ENCODE measurements at regions not wholly inside any gene's neighbourhood (a gene's known extent, or its start where the extent isn't known, plus 50 kb on each side); places are given as distances from the start of the nearest gene placed in this dataset.
"Not testable (repeated sequence)": the region's sequence is repeated elsewhere in the genome, so short reads cannot be mapped to it uniquely, and the experiment has no call there.

DNA sequence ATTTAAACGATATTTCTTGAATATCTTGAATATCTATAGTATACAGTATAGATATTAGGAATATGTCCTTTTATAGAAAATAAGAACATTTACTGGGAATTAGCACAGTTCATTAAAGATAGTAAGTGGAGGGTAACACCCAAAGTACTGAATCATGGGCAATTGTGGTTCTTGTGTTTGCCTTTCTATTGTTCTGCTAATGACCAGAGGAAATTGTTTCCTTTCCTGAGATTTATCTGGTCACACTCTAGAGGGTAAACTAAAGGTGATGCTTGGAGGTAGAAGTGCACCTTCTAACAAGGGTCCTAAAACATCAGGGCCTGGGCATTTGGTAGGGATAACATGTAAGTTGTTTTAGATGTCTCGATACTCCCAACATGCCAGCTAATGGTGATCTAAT, 241.3 kb upstream of the SFRP2 start:
- no peak for DNase-seq

GRCh38 chr4:154029171-154029570, 240.3 kb upstream of the SFRP2 start:
- no peak for DNase-seq

DNA sequence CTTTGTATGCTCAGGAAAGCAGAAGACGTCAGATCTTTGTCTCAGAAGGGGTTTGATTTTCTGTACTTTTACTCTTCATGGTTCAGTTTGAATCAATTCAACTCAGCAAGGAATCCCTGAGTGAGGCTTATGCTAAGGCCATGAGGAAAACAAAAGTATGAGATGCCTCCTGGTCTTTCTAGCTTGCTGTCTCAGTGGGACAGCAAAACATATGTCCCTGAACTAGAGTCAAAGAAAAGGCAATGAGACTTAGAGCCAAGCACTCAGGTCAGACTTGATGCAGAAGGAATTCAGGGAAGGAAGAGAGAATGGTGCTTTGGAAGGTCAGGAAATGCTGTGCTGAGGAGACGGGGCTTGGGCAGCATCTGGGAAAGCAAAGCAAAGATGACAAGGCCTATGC, 236.2 kb upstream of the SFRP2 start:
- DNase-seq, result no peak

GRCh38 chr4:154024097-154024694, 235.3 kb upstream of the SFRP2 start:
- DNase-seq, result no peak

DNA sequence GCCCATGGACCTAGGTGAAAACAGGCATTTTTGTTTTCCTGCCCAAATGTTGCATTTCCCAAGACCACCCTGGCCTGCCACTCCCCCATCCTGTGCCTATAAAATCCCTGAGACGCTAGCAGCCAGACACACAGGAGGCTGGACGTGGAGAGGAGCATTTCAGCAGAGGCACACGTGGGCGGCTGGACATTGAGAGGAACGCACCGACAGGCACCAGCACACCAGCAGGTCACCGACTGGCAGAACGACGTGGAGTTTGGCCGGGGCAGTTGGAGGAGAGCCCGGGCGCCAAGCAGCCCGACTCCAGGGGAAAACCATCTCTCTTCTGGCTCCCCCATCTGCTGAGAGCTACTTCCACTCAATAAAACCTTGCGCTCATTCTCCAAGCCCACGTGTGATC, 234.8 kb upstream of the SFRP2 start:
- DNase-seq, result not testable (repeated sequence)

DNA sequence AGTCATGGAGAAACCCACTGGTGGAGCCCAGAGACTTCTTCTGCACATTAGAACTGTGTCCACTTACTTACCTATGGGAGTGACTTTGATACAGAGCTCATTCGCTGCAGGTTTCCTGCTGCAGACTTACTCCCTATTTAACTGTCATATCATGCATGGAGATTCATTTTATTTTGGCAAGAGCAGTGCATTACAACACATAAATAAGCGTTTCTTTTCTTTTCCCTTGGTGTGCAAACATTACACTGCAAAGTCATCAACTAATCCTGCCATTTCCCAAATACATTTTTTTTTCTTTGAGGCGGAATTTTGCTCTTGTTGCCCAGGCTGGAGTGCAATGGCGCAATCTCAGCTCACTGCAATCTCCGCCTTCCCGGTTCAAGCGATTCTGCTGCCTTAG, 230.9 kb upstream of the SFRP2 start:
- no peak for DNase-seq

- no peak for DNase-seq
These were observed 229.8 kb upstream of the SFRP2 start for GRCh38 chr4:154018659-154019058.

- DNase-seq, result no peak
These were observed 226.7 kb upstream of the SFRP2 start for GRCh38 chr4:154015578-154015977.

DNA sequence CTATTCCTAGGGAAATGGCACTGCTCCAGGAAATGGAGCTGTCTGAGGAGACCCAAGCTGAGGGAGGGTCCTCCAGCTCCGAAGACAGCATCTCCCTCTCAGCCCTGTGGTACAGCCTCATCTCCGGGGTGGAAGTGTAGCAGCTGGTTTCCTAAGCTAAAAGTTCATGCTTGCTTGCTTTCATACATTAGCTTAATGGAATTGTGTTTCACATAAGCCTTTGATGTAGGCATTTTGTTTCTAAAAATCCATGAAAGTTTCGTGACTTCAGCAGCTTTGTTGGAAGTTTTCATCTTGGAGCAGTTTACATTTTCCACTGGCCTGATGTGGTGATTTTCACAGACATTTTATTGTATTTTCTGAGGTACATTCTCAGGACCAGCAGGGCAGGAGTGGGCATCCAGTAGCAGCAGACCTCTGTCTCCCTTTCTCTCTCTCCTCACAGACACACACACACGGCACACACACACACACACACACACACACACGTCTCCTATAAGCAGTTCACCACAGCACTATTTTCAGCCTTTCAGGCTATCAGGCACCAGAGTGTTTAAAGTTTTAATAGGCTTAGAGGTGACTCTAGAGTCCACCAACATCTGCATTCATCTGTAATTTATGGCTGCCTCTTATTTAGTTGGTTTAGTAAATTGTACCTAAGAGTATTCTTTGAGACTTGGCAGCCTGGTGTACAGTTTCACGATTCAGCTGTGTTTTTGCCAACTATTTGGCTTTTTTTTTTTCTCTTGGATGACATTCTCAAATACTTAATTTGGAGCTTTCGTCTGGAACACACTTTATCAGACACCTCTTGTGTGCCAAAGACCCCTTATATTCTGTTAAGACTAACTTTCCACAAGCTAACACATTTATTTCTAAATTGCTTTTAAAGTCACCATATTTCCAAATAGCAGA, 225.8 kb upstream of the SFRP2 start:
- DNase-seq, result no peak

DNA sequence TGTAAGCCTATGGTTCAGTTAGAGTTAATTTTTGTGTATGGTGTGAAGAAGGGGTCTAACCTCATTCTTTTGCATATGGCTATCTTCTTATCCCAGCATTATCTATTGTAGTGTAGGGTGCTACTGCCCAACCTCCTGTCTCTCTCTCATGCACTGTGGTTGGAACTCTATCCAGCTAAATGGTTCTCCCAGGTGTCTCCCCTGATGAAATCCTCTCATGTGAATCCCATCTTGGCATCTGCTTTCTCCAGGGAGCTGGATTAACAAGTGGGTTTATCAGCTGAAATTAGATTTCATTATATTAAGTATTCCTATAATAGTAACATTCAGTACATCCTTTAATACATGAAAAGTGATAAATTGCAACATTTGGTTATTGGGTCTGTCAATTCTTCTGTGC, 224.7 kb upstream of the SFRP2 start:
- DNase-seq, result no peak

DNA sequence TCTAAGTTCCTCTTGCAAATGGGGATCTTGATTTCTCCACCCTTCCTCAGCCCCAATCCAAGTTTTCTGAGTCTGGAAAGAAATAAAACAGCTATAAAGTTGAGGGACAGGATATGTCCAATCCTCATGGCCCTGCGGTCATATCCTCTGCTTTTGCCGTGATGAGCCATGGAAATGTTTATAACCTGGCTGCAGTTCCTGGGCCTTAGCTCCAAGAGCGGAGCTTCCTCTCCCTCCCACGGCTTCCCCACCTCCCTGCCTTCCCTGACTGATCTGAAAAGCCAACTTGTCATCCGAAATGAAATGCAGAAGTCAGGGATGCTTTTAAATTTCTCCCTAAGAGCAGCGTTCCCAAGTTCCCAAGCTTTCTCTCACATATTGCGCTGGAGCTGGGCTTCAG, 221.5 kb upstream of the SFRP2 start:
- no peak for DNase-seq

- no peak for DNase-seq
These were observed 220.9 kb upstream of the SFRP2 start for GRCh38 chr4:154009788-154010187.

DNA sequence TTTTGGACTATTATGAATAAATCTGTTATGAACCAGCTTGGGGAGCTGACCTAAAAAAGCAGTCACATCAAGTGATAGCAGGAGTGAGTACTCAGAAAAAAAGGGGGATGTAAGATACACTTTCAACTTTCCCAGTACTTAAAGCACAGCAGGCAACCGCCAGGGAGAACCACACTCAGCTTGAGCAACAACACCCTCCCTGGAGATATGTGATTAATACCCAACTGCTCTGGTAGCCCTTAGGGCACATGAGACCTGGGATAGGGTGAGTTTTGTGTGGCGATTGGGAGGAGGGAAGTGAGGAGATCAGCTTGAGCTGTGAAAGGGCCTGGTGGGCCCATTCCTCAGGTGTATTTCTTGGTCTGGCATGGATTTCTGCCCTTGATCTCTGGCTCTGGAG, 220.3 kb upstream of the SFRP2 start:
- no peak for DNase-seq

- no peak for DNase-seq
These were observed 216.3 kb upstream of the SFRP2 start for GRCh38 chr4:154005171-154005520.

GRCh38 chr4:154004507-154005170, 215.8 kb upstream of the SFRP2 start:
- DNase-seq, result peak; percentile 79

GRCh38 chr4:154004016-154004415, 215.1 kb upstream of the SFRP2 start:
- no peak for DNase-seq

DNA sequence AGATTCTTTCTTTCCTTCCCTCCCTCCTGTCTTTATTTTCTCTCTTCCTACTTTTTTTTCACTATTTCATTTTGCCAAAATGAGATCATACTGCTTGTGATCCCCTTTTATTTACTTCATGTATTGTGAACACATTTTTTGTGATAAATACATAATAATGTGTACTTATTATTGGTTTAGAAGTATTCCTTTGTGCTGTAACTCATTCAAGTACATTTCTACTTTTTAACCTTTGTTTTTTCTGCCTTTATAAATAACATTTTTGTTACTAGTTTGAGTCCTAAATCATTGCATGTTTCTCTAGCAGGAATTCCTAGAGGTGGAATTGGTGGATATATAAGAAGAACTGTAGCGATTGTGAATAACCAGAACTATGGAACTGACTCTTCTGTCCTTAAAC, 214.5 kb upstream of the SFRP2 start:
- DNase-seq, result no peak

DNA sequence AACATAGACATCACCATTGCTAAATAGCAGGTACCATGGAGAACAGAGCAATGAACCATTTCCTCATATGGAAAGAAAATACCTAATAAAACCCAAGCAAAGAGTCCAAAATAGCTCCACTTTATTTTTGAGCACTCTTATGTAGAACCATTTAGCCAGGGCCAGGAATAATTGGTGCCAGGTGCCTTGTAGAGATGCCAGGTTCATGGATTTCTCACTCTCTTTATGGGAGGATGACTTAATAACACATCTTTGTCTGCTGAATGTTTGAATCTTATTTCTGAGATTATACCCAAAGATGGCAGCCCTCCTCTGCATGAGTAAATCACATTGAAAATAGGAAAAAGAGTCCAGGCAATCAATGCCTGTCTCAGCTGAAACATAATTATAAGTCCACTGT, 212.3 kb upstream of the SFRP2 start:
- DNase-seq, result no peak

GRCh38 chr4:153997516-153997915, 208.6 kb upstream of the SFRP2 start:
- DNase-seq, result no peak

GRCh38 chr4:153989505-153989904, 200.6 kb upstream of the SFRP2 start:
- no peak for DNase-seq

- DNase-seq, result peak; percentile 3
These were observed 199.8 kb upstream of the SFRP2 start for GRCh38 chr4:153988492-153989363.

GRCh38 chr4:153987291-153987690, 198.4 kb upstream of the SFRP2 start:
- DNase-seq, result peak; percentile 61

GRCh38 chr4:153976954-153977353, 188.1 kb upstream of the SFRP2 start:
- DNase-seq, result no peak

All from EL (cell line).